ENCODE measurements at regions not wholly inside any gene's neighbourhood (a gene's known extent, or its start where the extent isn't known, plus 50 kb on each side); places are given as distances from the start of the nearest gene placed in this dataset.

DNA sequence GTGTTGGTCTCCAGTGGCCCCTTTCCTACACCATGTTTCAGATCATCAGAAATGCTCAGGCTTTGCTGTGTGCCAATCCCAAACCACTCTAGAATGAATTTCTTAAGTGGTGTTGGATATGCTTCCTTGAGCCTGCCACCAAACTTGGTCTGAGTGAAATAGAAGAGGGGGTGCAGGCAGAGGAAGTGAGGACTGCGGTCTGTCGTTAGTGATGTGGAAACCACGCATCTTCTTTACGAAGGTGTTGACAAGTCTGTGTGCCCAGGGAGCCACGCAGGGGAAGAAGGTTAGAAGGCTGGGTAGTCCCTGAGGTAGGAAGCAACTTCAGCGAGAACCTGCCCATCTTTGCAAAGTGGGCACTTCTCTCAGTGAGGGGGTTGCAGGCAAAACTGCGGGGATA, 187.4 kb upstream of the NAV2 start:
- DNase-seq = no peak

DNA sequence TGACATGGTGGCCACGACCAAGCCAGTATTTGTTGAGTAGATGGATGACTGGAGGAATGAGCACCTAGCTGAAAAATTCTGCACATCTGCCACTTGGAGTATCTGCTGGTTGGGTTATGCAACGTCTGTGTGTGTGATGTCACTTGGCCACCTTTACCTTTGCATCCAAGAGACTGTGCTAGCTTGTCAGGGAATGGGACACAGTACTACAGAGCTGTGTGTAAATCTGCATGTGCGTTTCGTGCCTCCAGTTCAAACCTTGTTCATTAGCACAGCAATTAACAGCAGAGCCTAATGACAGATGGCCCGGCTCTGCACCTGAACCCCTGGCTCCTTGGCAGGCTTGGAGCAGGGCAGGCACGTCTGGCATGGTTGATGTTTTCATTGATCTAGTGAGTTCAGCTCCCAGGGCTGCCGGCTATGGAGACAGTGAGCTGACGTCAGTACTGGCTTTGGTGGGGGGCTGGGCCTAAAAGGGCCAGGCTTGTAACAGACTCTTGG, 188.4 kb upstream of the NAV2 start:
- DNase-seq = peak in 50 of 58 donors; percentile 3 to 75 (median 43)

DNA sequence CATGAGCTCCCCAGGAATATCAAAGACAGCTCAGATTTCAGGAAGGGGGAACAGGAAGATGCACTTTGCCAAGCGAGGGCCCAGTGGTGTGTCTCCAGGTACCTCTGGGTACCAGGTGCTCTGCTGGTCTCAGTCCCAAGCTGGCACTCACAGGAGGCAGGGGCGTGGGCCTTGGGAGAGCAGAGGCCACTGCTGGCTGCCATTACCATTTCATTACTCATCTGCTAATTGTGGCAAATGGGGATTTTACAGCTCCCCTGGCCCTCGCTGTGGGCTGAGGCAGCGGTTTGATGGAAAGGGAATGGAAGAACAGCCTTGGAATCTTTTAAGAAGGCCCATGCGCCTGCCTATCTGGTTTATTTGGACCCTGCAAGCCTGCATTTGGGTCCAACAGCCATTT, 192.0 kb upstream of the NAV2 start:
- no peak for DNase-seq

DNA sequence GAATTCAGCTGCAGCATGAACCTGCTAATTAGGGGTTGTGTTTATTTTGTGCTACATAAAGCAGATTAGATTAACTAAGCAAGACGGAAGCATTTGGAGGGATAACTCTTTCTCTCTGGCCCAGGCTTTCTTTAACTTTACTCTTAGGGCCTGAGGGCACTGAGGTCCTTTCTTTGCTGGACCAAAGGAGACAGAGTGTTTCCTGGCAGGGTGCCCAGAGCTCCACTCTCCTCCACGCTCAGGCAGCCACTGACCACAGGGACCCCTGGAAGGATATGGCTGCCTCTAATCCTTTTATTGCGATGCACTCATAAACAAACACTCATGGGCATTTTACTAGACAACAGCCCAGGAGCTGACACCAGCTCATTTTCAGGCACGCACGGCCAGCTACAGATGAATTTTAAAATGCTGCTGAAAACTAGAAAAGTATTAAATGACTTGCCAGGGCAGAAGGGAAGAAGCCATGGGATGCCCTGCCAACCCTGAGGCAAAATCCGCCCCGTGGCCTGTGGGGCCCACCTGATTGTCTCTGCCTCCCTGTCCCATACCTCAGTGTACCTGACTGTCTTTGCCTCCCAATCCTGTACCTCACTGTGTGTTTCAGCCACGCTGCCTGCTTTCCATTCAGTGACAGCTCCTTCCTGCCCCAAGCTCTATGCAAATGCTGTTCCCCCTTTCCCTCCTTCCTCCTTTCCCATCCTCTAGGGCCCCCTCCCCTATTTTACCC, 192.6 kb upstream of the NAV2 start:
- DNase-seq = peak in 31 of 58 donors; percentile 5 to 69 (median 29)

DNA sequence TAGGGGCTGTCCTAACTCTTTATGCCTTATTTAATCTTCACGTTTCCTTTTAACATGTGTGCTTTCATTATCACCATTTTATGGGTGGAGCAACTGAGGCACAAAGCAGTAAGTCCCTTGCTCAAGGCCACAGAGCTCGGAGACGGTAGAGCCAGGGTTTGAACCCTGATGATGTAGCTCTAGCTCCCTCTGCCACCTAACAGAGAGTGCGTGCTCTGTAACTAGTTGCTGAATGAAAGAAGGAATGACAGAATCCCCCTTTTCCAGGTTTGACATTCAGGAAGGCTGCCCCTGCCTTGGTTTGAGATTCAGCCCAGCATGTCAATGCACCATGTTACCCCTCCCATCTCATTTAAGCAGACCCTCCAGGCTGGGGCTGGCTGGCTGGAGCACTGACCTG, 193.3 kb upstream of the NAV2 start:
- peak in 1 of 58 donors; percentile 8 for DNase-seq

DNA sequence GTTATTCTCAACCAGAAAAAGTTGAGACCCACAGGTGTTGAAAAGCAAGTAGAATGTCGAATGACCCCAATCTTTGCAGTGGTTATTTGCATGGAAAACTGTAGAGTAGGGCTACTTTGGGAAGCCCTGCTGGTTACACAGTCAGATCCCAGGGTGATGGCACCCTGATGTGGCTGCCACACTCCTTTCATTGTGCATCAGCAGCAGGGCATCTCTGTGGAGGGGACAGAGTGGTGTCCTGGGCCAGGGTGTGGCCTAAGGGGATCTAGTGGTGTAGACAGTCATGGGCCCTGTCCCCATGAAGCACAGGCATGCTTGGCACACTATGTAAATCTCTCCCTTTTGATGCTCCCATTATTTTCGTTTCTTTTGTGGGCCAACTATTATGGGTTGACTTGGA, 199.4 kb upstream of the NAV2 start:
- no peak for DNase-seq

DNA sequence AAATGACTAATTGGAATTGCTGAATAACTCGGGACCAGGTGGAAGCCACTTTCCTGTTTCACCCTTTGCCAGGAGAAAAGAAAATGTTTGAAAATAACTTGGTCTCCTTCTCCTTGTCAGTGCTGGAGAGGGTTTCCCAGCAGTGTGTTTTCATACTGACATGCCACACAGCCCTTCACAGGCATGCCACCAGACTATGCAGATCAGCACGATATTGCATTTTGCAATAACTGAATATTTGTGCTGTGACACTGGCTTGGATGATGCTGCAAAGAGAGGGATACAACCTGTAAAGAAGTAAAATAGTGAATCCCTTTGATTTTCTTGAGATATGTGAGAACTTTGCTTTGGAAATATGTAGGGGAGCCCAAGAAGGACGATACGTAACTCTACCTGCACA, 200.0 kb upstream of the NAV2 start:
- no peak for DNase-seq

DNA sequence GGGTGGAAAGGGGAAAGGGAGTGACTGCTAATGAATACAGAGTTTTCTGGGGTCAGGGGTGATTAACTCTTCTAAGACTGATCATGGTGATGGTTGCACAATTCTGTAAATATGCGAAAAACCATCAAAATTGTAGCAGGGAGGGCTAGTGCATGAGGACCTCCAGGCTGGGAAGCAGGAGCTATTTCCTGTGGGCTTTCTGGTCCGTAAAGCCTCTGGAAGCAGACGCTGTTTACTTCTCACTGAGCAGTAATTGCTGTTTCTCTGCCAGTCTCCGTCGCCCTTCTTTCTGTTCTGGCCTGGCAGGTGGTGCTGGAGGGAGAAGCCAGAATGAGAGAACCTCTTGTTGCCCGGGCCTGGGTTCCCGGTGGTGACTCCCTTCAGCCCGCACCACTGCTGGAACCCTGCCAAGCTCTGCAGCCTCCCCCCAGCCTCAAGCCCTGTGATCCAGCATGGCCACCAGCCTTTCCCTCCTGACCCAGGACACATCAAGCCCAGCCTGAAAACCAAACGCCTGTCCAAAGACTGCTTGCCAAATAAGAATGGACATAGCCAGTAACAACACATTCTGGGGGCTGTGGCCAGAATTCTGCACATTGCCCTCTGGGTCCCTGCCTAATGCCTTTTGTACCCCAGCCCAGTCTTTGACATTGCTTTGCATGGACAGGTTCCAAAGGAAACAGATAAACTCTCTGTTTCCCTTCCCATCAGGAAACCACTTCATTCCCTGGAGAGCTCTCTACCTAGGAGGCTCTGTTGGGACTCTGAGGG, 201.0 kb upstream of the NAV2 start:
- peak in 55 of 58 donors; percentile 24 to 87 (median 69) for DNase-seq

DNA sequence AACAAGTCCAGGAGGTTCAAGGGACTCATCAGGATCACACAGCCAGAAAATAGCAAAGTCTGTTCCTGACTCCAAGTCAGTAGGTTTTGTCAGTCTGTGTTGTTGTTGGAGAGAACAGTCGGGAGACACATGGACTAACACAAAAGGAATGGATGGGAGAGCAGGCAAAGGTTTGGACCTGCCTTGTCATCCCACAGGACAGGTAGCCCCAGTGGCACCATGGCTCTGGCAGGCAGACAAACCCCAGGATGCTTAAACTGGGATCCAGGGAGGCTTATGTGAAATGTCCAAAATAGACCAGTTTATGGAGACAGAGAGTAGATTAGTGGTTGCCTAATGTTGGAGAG, 201.6 kb upstream of the NAV2 start:
- no peak for DNase-seq

DNA sequence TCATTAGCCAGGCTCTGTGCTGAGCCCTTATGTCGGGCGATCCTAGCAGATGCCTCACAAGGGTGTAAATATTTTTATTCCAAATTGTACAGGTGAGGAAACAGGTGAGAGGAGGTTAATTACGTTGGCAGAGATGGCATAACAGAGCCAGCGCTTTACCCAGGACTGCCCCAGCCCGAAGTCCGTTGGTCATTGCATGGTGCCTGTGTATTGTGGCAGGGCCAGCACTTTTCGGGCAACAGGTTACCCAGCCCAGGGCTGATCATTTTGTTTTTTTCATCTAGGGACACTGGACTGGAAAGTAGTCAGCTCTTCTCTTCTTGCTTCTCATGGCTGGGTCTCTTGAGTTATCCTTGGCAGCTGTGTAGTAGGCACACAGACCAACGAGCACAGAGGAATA, 202.2 kb upstream of the NAV2 start:
- DNase-seq = no peak

DNA sequence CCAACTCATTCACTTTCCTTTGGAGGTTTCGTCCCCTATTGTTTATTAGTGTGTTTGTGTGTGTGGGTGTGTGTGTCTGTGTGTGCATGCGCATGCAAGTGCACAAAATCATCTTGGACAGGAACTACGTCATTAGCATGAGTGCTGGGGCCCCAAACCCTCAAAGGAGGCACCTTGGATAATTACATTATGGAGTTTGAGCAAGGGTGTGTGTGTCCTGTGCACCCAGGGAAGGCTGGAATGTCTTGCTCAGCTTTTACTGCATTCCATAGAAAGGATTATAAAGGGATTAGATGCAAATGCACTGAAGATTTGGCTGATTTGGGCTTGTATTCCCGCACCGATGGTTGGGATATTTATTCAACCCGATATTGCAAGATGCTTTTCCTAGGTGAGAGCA, 203.4 kb upstream of the NAV2 start:
- no peak for DNase-seq

DNA sequence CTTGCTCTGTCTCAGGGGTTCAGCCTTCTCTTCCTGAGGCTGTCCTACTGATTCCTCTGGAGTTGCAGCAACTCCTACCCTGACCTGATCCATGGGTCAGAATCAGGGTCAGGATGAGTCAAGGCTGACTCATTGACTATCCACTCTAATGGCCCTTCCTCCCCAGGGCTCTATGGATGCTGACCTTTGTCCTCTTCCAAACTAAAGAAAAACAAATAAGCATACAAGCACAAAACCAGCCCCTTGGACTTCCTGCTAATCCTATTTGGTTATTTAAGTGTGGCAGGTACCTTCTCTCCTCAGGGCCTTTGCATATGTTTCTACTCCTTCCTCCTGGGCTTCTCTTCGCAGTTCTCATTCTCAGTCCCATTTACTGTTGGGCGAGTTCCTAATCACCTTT, 204.5 kb upstream of the NAV2 start:
- no peak for DNase-seq

DNA sequence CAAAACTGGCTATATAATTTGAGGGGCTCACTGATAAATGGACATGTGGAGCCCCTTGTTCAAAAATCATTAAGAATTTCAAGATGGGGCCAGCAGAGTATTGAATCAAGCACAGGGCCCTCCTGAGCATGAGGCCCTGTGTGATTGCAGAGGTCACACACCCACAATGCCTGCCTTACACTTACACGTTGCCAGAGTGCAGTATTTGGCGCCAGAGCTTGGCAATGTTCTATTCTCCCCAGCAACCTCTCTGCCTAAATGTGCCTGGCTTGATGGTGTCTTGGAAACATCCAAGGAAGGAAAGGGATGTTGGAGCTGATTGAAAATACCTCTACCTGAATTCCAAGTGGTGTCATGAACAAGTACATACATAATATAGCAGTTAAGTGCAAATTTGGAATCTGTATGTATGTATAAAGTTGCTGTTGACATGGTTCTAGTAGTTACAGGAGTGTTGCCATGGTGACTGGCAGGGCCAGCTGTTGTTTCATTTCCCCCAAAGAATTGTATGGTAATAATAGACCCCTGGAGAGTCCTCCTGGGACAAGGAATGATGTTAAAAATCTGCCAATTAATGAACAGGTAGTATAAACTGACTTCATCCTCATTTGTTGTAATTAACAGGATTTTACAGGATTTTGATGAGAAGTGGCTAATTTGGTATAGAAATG, 205.7 kb upstream of the NAV2 start:
- no peak for DNase-seq

DNA sequence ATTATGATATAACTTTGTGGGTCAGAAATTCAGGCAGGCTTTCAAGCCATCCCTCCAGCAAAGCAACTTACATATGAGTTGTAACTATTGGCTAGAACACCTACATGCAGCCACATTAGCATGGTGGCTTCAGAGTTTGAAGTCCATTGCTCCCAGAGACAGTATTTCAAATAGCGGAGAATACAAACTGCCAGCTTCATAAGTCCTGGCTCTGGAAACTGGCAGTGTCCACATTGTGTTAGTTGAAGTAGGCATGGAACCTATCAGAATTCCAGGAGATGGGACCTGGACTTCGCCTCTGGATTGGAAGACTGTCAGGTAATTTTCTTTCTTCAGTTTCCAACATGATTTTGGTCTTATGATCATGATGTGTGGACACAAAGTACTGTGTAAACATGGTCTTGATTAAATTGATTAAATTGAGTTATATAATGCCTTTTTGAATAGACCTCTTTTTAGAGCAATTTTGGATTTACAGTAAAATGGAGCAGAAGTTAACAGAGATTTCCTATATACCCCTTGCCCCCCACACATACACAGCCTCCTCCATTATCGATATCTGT, 209.9 kb upstream of the NAV2 start:
- DNase-seq = no peak

DNA sequence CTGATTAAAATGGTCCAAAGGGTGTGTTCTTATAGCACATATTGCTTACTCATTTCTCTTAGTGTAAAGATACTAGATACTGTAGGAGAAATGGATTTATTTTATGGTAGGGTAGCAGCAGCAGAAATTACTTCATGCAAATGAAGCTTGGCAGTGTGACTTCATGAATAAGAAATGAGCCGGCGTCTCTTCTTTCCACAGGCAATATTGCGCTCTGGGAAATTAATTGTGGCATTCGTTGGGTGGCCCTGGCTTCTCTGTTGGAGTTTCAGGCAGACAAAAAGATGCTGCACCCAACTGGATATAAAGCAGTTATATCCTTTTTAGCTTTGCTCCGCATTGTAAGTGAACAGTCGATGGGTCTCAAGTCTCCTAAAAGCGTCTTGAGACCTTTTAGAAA, 211.0 kb upstream of the NAV2 start:
- DNase-seq = no peak

DNA sequence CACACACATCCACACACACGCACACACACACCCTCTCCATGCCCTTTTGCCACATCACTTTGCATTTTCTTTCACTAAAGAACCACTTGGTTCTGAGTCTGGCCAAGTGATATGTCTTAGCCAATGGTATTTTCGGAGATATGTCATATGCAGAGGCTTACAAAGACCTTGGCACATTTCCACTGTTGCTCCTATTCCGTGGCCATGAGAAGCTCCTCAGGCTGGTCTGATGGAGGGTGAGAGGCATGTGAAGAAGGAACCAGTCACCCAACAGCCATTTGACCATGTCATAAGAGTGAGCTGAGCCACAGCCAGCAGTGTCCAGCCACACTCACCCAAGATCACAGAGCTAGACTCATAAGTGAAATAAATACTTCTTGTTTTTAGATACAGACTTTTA, 212.6 kb upstream of the NAV2 start:
- no peak for DNase-seq

DNA sequence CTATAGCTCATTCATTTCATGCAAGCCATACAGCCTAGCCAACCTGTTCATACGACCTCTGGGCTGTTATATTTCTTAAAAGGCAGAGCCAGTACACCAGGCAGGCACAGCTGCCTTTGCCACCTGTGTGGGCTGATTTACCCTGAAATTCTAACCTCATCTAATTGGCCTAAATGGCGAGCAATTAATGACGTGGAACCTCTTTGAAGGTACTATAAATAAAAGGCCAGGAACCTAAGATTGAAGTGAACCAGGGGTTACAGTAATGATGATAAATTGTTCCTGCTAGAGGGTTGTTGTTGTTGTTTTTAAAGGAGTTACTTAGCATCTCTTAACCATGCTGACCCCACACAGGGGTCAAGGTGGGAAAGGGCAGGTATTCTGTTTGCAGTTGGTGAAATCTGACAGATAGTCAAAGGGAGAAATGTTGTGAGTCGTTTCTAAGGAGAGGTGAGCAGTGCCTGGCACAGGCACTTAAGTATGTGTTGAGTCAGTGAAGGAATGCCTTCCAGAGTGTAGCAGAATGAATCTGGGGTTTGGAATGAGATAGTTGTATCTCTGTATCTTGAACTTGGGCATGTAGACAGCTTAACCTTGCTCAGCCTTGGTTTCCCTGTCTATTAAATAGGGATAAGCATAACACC, 213.5 kb upstream of the NAV2 start:
- no peak for DNase-seq

DNA sequence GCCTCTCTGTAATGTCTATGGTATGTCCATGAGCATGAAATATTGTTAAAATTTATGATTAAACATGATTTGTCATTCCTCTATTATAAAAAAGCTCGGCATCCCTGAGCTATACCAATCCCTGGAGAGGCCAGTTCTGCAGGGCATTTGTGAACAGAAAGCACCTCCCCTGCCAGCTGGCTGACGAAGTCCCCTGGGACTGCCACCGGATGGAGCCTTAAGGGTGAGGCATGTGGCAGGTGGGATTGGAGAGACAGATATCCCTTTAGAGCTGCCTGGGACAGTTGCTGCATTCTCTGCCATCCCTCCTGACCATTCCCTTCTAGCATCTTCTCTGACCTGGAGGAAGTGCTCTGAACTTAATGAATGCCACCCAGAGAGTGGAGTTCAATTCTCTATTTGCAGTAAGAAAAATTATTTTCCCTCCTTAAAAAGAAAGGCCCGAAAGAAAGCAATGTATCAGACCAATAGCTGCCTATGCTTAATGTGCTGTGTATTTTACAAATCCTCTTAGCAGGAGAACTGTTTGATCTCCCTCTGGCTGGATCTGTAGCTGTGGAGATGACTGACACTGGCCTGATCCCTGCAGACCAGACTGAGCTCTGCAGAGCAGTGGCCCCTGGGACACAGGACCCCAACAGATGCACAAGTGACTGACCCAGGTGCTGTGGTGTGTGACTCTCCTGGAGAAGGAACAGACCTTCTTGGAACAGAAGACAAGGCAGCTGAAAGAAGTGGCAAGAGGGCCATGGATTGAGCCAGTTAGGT, 219.0 kb upstream of the NAV2 start:
- DNase-seq = no peak

DNA sequence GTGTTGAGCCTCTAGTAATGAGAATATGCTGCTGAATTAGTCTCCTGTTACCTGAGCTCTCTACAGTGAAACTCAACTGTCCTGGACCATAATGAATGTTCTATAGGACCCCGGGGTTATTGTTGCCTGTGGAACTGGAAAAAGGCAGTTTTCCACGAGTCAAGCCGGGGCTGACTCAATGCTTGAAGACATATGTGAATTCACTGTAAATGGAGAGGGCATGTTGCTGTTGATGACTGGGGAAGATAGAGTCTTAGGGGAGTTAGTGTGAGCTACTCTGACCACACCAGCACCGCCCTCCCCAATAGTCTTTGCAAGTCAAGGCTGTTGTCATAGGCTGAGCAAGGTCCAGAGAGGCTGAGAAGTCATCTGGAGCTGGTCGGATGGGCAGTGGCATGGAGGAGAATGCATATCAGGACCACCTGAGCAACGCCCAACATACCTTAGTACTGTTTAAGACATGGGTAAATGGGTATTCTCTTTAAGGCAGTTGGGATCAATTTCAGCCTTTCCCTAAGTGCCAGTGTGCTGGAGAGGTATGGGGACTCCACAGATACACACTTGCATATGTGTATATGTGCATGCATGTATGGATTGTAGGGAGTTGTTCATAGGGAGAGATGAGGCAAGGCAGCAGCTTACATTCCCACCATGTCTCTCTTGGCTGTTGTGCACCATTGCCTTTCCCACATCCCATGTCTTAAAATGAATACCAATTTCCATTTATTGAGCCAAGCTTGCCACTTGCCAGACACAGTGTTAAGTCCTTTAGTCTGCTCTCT, 230.1 kb upstream of the NAV2 start:
- DNase-seq = no peak

DNA sequence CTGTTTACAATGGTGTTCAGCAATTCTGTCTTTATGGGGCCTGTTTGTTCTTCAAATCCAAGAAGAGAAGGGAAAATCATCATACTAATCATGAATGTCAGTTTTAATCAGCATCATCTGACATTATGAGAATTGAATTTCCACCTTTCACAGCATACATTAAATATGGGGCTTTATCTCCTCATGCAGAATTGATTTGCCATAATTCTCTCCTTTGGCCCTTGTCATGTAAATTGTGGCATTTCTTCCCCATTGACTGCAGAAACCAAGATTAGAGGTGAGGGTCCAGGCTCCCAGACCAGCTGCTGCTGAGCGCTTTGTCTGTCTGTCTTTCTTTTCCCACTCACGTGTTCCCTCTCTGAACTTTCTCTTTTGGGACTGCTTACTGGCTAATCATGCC, 232.1 kb upstream of the NAV2 start:
- no peak for DNase-seq
